T-helper 1 cell treated with Interleukin-12 subunit alpha and Interleukin-12 subunit beta and Interleukin-4 antibody, amounts not matched to agents 30 ng/mL and 1 ng/mL, for 36 hours (primary cell): ENCODE measurements at regions not wholly inside any gene's neighbourhood (a gene's known extent, or its start where the extent isn't known, plus 50 kb on each side); places are given as distances from the start of the nearest gene placed in this dataset.

Experiments used
- intact Hi-C: fragments of 100-400 bp; cut with micrococcal nuclease; formaldehyde crosslinking; loops from one replicate; pipeline ENCODE4 v1.15.1; 2024

DNA sequence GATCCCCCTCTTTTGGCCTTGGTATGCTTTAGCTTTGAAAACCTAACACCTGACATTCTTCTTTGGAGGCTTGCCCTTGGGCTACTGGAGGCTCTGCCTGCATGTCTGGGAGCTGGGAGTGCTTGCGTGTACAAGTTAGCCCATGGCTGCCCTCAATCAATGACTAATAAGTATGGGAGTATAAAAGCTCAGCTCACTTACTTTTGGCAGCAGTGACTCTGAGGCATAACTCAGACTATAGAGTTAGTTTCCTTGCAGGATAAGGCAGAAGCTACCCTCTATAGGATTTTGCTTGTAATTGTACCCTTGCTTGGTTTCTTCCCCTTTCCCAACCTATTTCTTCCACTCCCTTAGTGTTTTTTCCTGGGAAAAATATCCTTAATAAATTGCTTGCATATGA, 247.9 kb downstream of the PPP1R2C start:
- intact Hi-C loops: no loop called here

DNA sequence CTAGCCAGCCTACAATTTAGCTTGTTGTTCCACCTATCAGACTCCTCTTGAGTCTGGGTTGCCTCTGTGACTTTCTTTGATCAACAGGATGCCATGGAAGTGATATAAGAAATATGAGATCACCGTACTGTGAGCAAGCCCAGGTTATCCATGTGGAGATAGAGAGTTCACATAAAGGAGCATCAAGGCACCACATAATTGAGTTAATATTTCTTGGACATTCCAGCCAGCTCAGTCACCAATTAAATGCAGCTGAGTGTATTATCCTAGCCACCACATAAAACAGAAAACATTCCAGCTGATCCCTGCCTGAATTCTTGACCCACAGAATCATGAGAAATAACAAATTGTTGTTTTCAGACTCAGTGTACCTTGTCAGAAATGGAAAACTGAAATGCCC, 253.6 kb downstream of the PPP1R2C start:
- intact Hi-C loops: no loop called here

DNA sequence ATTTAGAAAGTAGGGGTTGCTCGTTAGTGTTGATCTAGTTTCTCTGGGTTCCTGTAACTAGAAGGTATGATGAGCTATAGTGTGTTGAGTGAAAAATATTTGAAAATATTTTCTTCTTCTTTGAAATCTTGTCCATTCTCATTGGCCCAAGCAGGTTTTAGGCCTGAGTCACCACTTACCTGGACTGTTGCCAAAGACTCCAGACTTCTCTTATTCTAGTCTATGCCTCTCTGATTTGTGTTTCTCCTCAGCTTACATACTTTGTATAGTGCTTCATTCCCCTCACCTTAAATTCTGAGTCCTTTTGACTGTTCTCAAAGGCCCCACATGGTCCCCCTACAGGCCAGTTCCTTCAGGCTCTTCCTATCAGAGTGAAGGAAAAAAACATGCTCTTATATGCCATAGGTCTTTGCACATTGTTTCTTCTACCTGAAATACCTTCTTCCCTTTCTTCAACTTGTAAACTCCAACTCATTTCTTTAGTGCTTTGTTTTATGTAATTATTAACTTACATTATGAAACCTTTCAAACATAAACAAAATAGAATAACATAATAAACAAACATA, 258.2 kb downstream of the PPP1R2C start:
- intact Hi-C loops: no loop called here

DNA sequence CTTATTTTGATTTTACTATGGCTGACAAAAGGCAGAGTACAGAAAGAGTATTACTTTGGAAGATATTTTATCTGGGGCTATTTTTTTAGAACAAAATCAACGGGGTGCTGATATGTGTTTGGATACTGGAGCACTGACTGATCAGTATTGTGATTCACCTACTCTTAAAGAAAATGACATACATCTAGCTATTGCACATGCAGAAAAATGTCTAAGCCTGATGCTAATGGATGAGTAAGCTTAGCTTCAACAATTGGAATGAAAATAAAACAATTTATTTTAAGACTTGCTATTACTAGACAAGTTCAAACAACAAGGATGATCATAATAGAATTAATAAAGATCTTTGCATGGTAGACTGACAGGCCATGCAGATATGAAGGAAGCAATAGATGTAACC, 262.0 kb downstream of the PPP1R2C start:
- intact Hi-C loops: no loop called here

DNA sequence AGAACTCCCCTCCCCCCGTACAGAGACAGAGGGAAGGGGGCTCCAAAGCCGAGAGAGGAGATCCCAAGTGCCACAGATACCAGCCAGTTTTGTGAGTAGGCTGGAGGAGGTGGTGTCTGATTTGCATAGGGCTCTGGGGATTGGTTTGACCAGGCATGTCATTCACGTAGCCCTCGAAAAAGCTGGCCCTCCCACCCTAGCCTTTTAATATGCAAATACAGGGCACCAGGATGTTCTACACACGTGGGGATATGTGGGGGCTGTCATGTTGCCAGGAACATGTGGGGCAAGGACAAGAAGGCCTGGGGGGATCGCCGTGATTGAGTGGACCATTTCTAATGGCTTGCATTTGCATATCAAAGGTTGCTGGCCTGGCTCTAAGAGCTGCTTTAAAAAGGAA, 272.9 kb downstream of the PPP1R2C start:
- intact Hi-C loops: no loop called here

DNA sequence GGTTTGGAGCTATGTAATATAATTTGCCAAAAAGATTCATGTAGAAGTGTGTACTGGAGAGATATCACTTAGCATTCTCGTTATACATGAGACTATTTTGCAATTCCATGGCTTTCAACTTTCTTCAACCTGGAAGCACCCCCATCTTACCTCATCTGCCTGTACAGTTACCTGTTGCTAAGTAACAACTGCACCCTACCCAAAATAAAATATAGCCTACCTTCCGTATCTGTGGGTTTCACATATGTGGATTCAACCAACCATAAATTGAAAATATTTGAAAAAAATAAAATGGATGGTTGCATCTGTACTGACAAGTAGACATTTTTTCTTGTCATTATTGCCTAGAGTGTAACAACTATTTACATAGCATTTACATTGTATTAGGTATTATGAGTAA, 278.3 kb downstream of the PPP1R2C start:
- intact Hi-C loops: no loop called here

DNA sequence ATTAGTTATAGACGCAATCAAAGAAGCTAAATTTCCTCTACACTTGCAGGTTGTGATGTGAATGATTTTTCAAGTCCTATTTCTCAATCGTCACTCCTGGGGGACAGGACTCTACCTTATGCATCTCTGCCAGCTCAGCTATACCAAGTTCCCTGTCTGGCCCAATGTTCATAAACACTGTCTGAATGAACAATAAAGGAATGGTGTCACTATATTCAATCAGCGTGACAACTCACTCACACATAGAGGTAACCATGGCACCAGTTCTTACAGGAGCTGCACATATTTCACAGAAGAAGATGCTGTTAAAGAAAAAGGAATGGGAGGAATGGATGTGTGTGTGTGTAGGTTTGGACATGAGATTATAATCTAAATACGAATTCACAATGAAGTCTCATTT, 280.6 kb downstream of the PPP1R2C start:
- intact Hi-C loops: no loop called here

DNA sequence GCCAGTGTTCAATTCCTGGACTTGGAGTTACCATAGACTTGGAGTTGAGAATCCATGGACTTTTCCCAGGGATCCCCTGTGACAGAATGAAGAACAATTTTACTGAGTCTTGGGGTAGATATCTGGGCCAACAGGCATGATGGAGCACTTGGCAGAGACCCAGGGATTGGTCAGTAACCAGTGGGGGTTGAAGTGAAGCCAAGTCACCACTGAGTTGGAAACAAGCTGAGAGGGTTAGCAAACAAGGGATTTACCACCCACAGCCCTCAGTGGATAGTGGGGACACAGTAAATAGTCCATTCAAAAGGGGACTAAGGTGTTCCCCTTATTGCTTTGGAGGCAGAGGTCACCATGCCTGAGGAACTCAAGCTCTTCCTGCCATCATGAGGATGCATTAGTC, 281.7 kb downstream of the PPP1R2C start:
- intact Hi-C loops: no loop called here

DNA sequence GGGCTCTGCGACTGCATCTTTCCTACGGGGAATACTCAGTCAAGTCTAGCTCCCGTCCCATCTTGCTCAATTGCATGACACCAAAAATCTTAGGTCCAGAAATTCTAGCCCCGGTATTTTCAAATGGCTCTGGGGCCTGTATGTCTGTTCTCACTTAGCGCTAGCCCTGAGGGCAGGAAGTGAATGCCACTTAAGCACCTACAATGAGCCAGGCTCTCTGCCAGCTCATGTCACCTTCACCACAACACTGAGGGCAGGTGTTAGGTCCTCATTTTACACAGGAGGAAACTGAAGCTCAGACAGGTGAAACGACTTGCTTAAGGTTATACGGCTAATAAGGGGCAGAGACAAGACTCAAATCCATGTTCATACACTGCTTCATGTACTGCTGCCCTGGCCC, 282.8 kb downstream of the PPP1R2C start:
- intact Hi-C loops: no loop called here

DNA sequence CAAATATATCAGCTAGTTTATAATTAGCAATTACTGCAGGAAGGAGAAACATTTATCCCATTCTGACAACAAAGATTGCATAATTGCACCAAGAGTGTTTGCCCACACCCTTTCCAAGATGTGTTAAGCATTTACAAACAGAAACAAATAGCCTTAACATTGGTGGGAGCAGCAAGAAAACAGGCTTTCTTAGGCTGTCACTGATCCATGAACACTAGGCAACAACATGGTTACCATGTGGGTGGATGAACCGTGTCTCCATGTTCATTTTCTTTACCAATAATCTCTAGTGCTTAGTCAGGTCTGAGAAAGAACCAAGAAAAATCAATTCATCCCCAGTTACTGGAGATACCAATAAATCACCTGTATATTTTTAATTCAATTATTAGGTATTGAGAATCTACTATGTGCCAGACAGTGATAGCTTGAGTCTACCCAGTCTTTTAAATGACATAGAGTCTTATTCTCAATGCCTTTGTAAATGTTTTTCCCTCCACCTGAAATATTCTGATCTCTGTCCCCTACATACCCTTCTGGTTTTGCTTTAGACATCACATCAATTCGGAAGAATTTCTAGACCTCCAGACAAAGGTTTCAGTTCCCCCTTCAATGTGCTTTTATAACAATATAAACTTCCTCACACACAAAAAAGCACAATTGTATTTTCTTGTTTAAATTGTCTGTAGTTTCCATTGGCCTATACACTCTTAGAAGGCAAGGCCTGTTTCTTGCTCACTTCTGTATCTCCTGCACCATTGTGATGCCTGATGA, 286.6 kb downstream of the PPP1R2C start:
- intact Hi-C loops: no loop called here

DNA sequence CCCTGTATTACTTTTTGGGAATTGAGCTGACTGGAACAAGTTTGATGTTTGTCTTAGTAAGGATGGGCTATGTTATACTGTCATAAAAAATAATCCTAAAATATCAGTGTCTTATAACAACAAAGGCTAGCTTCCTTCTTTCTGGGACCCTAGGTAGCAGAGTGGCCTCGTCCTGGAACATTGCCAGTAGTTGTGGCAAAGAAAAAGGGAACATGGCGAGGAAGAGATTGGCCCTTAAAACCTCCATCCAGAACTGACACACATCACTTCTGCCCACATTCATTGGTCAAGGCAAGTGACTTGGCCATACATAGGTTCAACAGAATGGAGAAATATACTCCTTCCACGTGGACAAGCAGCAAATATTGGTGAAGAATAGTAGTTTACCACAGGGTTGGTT, 287.9 kb downstream of the PPP1R2C start:
- intact Hi-C loops: no loop called here

DNA sequence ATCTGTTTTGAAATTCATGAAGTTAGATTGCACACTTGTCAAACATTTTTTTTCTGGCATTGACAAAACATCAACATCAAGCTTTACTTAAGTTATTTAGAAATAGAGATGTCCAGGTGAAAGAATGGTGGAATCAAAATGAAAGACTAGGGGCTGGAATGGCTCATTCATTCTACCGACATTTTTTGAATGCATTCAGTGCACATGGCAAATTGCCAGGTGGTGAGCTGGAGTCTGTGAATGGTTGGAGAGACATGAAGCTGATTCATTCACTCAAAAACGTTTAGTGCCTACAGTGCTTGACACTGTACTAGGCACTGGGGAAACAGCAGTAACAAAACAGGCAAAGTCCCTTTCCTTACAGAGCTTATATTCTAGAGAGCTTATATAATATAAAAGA, 292.4 kb downstream of the PPP1R2C start:
- intact Hi-C loops: no loop called here

DNA sequence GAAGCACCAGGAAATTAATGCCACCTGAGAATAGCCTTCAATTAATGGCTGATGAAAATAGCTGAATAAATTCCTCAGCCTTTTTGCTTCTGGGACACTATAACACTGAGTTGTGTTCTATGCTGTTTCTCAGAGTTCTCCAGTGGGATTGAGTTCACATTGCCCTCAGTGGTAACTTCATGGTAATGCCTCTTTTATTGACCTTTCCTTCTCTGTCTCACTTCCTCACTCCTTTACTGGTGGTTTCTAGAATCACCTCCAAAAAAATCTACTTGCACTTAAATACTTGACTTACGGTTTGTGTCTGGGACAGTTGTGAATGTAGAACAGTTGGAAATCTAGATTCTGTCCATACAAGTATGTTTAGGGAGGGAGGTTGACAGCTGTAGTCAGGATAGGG, 293.7 kb downstream of the PPP1R2C start:
- intact Hi-C loops: no loop called here

DNA sequence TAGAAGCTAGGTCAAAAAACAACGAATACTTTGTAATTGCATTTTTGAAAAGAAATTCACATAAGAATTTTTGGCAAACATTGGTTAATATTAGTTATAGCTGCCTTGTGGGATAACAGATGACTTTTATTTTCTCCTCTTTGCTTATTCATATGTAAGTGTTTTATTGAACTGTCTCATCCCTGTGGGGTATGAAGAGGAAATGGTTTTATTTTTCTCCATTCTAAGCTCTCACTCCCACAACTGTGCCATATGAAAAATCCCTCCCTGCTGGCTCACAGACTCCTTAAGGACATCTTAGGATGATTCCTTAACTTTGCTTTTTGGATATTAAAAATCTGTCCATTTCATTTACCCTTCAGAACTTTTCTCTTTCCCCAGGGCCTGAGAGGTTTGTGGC, 300.6 kb downstream of the PPP1R2C start:
- intact Hi-C loops: no loop called here

DNA sequence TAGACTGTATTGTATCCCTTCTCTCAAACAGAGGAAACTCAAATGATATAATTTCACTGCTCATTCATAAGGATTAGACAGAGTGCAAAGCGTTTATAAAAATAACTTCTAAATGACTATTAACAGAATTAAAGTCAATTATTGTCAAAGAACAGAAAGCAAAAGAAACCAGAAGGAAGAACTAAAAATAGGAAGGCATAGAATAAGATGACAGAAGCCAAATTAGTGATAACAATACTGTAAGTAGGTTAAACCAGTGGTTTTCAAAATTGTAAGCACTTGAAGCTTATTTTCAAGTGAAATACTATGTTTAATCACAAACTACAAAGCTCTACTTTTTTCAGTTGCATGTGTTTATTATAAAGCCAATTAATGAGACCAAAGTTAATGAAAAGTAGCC, 305.2 kb downstream of the PPP1R2C start:
- intact Hi-C loops: no loop called here

DNA sequence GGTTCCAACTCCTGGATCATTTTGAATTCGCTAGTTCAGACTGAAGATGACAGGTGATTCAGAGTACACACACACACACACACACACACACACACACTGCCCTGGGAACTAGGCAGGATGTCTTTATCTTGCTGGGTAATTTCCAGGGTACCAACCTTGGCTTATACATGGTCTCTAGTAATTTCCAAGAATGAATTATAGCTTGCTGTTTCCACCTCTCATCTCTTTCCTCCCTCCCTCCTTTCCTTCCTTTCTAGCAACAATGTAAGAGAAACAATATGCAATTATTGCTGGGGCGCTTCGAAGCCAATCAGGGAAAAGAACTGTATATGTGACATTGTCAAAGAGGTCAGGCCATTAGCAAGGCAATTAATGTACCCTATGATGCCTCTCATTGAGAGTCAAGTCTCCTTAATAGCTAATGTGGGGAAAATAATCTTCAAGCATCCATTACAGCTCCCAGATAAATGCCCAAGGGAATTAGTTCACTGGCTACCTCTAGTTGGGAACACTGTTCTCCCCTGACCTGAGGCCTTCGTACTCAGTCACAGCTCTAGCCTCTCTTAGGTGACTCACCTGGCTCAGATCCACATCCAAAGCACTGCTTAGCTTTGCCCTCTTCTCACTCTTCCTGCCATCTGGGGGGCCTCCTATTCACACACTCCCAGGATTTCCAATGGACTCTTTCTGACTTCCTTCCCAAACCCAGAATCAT, 311.5 kb downstream of the PPP1R2C start:
- intact Hi-C loops: no loop called here

DNA sequence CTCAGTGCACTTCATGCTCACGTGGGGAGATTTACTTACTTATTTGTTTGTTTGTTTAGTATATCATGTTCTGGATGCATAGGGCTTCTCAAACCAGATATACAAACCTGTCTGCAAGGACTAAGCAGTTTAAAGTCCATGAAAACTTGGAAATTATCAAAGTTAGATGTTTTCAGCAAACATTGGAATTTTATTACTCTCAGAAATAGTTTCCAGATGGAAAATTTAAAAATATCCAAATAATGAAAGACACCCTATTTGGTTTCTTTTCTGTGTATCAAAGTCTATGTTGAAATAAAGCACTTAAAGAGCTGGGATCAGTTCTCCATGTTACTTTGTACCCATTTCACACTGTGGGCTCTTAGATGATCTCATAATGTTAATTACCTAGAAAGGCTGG, 312.1 kb downstream of the PPP1R2C start:
- intact Hi-C loops: no loop called here

DNA sequence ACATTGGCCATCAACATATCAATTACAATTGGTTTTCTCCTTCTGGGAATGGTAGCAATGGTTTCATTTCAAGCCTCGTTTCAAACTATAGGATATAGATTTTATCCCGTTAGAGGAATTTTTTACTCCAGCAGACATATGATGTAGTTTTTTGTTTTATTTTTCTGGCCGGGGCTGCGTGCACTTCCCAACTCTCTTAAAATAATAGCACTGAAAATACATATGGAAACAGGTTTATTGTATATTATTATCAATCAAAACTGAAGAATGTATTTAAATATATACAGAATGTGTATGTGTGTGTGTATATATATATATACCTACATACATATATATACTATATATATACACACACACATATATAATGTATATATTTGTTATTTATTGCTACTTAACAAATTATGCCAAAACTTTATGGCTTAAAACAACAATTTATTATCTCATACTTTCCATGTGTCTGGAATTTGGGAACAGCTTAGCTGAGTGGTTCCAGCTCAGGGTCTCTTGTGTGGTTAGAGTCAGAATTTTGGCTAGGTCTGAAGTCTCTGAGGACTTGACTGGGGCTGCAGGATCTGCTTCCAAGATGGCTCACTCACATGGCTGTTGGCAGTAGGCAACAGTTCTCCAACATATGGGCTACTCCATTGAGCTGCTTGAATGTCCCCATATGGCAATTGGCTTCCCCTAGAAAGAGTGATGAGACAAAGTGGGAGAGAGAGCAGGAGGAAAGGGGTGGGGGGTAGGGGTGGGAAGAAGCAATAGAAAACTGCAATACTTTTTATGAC, 314.1 kb downstream of the PPP1R2C start:
- intact Hi-C loops: no loop called here

DNA sequence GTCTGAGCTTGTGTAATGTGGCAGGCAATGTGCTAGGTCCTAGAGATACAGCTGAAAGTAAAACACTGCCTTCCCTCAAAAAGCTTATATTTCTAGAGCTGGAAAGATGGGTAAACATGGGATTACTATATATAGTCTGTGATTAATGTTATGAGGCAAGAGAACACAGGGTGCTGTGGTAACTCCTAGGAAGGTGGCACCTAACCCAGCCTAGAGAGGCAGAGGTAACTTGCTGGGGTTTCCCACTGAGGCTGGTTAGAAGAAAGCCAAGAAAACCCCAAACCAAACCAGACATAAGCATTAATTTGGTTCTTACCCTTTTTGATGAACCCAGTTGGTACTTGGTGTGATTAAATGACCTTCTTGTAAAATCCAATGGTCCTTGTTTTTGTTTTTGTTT, 315.0 kb downstream of the PPP1R2C start:
- intact Hi-C loops: no loop called here

DNA sequence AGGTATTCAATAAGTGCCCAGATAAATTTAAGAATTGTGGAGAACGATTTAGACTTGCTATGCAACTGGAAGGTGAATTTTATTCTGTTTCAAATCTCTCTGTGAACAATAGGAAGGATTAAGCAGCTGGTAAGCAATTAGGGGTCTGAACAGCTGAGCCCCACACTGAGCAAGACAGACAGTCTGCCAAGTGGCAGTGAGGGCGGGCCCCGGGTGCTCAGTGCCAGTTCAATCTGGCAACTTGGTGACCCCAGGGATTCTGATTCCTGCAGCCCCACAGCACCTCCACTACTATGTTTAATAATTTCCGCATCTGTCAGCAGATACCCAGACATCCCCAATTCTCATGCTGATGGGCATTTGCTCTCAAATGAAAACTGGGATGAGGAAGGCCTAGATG, 317.3 kb downstream of the PPP1R2C start:
- intact Hi-C loops: no loop called here

DNA sequence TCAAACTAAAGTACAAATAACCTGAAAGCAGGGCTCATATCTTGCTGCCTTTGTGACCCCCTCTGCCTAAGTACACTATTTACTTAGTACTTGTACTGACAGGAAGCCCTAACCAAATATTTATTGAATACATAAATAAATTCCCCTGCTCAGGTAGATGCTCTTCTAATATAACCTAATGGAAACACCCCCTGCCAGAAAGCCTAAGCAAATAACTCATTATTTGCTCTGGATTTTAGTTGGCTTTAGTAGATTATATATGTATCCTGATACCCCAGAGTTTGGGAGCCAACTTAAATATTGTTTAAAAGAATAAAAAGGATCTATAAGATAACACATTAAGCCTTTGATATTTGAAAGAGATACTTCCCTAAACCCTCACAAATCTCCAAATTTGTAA, 318.2 kb downstream of the PPP1R2C start:
- intact Hi-C loops: no loop called here

DNA sequence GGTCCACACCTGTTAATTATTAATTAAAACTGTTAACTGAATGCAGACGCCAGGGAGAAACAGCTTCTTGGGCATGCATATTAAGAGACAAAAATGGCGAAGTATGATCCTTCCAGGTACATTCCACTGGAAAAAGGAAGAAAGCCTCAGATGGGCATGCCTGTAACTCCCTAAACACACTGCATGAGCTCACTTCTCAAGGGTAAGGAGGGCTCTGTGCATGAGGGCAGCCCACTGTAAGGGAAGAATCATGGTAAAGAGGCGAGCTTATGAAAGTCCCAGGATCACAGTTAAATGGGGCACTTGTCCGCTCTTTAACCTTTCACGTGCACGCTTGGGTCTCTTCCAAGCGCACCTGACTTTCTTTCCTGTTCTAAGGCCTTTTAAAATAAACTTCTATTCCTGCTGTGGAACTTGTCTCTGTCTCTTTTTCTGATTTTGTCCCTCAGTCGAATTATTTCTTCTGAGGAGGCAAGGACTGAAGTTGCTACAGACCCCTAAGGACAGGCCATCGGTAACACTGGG, 321.7 kb downstream of the PPP1R2C start:
- intact Hi-C loops: no loop called here
